CD4-positive, alpha-beta T cell treated with Interferon gamma for 1 hour (primary cell): ENCODE measurements at regions not wholly inside any gene's neighbourhood (a gene's known extent, or its start where the extent isn't known, plus 50 kb on each side); places are given as distances from the start of the nearest gene placed in this dataset.

ENCODE experiments used
- DNase-seq: peaks from one replicate; pipeline ENCODE4 v3.0.0-alpha.2; 2020

GRCh38 chr13:50400035-50400726 is 384.9 kb downstream of the KCNRG start:
- DNase-seq, result no peak

GRCh38 chr13:50401049-50401505 is 385.8 kb downstream of the KCNRG start:
- DNase-seq, result no peak

GRCh38 chr13:50401721-50402465 is 386.6 kb downstream of the KCNRG start:
- no peak for DNase-seq

- DNase-seq, result no peak
Observed at GRCh38 chr13:50403311-50403710, 388.1 kb downstream of the KCNRG start.

GRCh38 chr13:50404116-50404515 is 388.9 kb downstream of the KCNRG start:
- DNase-seq, result no peak

GRCh38 chr13:50404769-50405168 is 389.5 kb downstream of the KCNRG start:
- no peak for DNase-seq

GRCh38 chr13:50406831-50407230 is 391.6 kb downstream of the KCNRG start:
- no peak for DNase-seq

GRCh38 chr13:50408068-50408467 is 392.8 kb downstream of the KCNRG start:
- no peak for DNase-seq

GRCh38 chr13:50409220-50409619 is 394.0 kb downstream of the KCNRG start:
- no peak for DNase-seq

- no peak for DNase-seq
Observed at GRCh38 chr13:50410921-50411746, 395.9 kb downstream of the KCNRG start.

GRCh38 chr13:50412046-50412617 is 396.9 kb downstream of the KCNRG start:
- DNase-seq, result no peak

GRCh38 chr13:50414640-50415039 is 399.4 kb downstream of the KCNRG start:
- no peak for DNase-seq

- DNase-seq, result no peak
Observed at GRCh38 chr13:50415428-50415827, 400.2 kb downstream of the KCNRG start.

- DNase-seq, result no peak
Observed at GRCh38 chr13:50417597-50417996, 402.4 kb downstream of the KCNRG start.

GRCh38 chr13:50419331-50419865 is 404.2 kb downstream of the KCNRG start:
- DNase-seq, result no peak

- DNase-seq, result no peak
Observed at GRCh38 chr13:50419896-50420295, 404.7 kb downstream of the KCNRG start.

GRCh38 chr13:50420718-50421472 is 405.7 kb downstream of the KCNRG start:
- DNase-seq, result no peak

GRCh38 chr13:50421473-50422130 is 406.4 kb downstream of the KCNRG start:
- no peak for DNase-seq

- DNase-seq, result no peak
Observed at GRCh38 chr13:50422181-50423148, 407.2 kb downstream of the KCNRG start.

GRCh38 chr13:50424993-50425392 is 409.7 kb downstream of the KCNRG start:
- DNase-seq, result no peak
